Fibroblast of villous mesenchyme (primary cell): ENCODE measurements at regions not wholly inside any gene's neighbourhood (a gene's known extent, or its start where the extent isn't known, plus 50 kb on each side); places are given as distances from the start of the nearest gene placed in this dataset.

Source experiments
- DNase-seq: peaks from one replicate; pipeline ENCODE4 v3.0.0-alpha.2; 2010; ENCODE audit warnings: low read depth
- H3K4me3 ChIP-seq: 2 replicates; pipeline ENCODE4 v1.5.1; 2011; ENCODE audit warnings: low read depth, mild to moderate bottlenecking, low read length
- TF ChIP-seq, protein P1 (sequence below): IDR thresholded peaks from 2 replicates; pipeline ENCODE4 v1.5.1; 2012; ENCODE audit warnings: low read depth, mild to moderate bottlenecking, low read length; ENCODE audit not compliant: insufficient read depth

DNA sequence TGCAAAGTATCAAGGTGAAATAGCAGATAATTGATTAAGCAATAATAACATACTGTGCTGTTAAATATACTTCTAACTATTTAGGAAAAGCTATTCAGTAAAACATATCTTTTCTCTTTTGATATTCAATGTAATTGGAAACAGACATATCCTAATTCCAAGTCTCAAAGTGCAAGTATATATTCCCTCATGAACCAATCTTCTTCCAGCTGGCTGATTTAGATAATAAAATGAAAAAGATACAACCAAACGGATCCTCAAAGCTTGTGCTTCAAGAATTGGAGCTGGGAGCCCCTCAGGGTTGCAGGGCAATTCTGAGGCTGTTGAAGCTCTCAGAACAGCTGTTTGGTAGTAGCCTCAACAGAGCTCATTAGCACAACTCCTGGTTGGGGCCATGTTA lies 236.6 kb downstream of the ZIC1 start:
- no peak for DNase-seq
- H3K4me3 ChIP-seq, result no peak overlapping the region
- TF ChIP-seq, protein P1, sequence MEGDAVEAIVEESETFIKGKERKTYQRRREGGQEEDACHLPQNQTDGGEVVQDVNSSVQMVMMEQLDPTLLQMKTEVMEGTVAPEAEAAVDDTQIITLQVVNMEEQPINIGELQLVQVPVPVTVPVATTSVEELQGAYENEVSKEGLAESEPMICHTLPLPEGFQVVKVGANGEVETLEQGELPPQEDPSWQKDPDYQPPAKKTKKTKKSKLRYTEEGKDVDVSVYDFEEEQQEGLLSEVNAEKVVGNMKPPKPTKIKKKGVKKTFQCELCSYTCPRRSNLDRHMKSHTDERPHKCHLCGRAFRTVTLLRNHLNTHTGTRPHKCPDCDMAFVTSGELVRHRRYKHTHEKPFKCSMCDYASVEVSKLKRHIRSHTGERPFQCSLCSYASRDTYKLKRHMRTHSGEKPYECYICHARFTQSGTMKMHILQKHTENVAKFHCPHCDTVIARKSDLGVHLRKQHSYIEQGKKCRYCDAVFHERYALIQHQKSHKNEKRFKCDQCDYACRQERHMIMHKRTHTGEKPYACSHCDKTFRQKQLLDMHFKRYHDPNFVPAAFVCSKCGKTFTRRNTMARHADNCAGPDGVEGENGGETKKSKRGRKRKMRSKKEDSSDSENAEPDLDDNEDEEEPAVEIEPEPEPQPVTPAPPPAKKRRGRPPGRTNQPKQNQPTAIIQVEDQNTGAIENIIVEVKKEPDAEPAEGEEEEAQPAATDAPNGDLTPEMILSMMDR, result no peak

DNA sequence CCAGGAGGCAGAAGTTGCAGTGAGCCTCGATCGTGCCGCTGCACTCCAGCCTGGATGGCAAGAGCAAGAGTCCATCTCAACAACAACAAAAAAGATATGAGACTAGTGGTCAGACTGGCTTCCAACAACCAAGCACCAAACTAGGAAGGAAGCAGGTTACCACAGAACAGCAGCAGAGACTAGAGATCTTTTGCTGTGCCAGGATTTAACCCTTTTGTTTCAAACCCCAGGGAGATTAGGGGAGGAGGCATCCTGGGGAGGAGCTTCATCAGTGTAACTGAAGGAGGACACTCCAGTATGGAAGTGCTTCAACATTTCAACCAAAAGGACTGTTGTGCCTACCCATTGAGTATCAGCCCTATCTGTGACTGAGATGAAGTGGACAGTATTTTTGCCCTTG lies 240.3 kb downstream of the ZIC1 start:
- DNase-seq, result no peak
- H3K4me3 ChIP-seq, result no peak overlapping the region

GRCh38 chr3:147651107-147651778 lies 242.1 kb downstream of the ZIC1 start:
- DNase-seq, result no peak
- TF ChIP-seq, protein P1, result no peak
- no peak overlapping the region for H3K4me3 ChIP-seq

More for the DNA sequence above, 240.3 kb downstream of the ZIC1 start:
- TF ChIP-seq, protein P1, result no peak

DNA sequence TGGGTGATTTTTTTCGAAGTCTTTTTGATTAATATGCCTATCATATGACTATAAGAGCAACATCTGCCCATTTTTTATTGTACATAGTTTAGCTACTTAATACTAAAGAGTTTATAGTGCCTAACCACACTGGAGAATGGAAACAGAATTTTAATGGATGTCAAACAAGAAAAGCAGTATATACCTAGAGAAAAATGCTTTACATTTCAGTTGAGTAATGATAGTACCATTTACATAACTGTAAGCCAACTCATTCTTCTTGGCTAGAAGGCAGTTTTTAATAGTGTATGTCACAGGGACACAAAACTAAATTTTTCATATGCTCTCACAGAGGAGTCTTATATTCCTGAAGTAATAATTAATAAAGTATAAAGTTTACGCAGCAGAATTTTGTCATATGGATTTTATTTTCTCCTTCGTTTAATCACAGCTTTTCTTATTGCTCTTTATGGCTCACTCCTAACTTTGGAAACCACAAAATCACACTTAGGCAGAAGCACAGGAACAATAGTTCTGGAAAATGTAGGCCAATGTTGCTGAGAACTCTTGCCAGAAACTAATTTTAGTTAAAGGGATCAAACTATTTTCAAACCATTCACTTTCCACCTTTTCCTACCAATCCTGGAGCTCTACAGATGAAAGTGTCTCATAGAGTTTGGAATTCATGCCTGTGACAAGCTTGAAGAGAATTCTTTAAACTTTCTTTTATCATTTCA lies 243.6 kb downstream of the ZIC1 start:
- no peak for DNase-seq
- no peak overlapping the region for H3K4me3 ChIP-seq
- TF ChIP-seq, protein P1, result no peak

GRCh38 chr3:147653367-147653923 lies 244.3 kb downstream of the ZIC1 start:
- DNase-seq, result no peak
- TF ChIP-seq, protein P1, result no peak
- H3K4me3 ChIP-seq, result no peak overlapping the region

GRCh38 chr3:147654827-147655226 lies 245.7 kb downstream of the ZIC1 start:
- no peak overlapping the region for H3K4me3 ChIP-seq
- TF ChIP-seq, protein P1, result no peak
- no peak for DNase-seq

- no peak overlapping the region for H3K4me3 ChIP-seq
- TF ChIP-seq, protein P1, result no peak
- DNase-seq, result no peak
These were observed 246.1 kb downstream of the ZIC1 start for GRCh38 chr3:147655236-147655635.
